ENCODE measurements at regions not wholly inside any gene's neighbourhood (a gene's known extent, or its start where the extent isn't known, plus 50 kb on each side); places are given as distances from the start of the nearest gene placed in this dataset.
"Not testable (repeated sequence)": the region's sequence is repeated elsewhere in the genome, so short reads cannot be mapped to it uniquely, and the experiment has no call there.

- no peak for DNase-seq
These were observed 1352.7 kb downstream of the CDH11 start for GRCh38 chr16:63769211-63769610.

DNA sequence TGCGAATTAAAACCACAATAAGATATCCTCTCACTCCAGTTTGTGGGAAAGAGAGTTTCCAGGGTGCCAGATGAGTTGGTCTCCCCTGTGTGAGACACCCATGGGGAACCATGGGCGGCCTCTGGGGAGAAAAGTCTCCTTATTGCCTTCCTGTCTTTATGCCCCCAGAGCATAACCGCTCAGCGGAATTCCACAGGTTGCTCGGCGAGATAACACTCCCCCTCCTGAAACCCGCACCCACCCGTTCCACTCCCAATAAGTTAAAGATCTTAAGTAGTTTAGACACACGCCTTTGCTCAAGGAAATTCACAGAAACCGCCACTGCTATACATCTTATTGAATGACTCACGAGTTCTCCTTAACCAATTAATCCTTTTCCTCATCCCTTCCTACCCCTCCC is 1361.6 kb downstream of the CDH11 start:
- DNase-seq = not testable (repeated sequence)

- DNase-seq = no peak
These were observed 1369.5 kb downstream of the CDH11 start for GRCh38 chr16:63752347-63752746.

DNA sequence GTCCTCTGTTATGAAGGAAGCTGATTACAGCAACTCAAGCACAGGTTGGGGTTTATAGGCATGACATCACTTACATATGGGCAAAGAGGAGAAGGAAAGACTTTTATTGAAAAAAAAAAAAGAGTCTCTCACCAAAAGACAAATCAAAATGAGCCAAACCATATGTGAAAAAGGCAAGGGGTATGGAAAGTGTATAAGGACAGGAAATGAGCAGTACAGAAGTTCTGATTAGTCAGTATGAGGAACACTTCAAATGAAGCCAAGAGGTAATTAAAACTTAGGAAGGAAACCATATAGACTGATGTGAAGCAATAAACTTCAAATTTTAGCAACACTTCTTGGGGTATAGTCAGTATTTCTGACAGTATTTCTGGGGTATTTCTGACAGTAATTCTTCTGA is 1372.6 kb downstream of the CDH11 start:
- DNase-seq = no peak

DNA sequence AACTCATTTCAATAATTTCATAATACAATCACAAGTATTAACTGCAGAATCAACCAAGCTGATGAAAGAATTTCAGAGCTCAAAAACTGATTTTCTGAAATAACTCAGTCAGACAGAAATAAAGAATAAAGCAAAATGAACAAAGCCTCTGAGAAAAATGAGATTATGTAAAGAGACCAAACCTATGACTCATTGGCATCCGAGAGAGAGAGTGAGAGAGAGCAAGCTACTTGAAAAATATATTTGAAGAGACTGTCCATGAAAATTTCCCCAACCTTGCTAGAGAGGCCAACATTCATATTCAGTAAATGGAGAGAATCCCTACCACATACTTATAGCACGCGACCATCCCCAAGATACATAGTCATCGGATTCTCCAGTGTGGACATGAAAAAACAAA is 1376.4 kb downstream of the CDH11 start:
- no peak for DNase-seq

DNA sequence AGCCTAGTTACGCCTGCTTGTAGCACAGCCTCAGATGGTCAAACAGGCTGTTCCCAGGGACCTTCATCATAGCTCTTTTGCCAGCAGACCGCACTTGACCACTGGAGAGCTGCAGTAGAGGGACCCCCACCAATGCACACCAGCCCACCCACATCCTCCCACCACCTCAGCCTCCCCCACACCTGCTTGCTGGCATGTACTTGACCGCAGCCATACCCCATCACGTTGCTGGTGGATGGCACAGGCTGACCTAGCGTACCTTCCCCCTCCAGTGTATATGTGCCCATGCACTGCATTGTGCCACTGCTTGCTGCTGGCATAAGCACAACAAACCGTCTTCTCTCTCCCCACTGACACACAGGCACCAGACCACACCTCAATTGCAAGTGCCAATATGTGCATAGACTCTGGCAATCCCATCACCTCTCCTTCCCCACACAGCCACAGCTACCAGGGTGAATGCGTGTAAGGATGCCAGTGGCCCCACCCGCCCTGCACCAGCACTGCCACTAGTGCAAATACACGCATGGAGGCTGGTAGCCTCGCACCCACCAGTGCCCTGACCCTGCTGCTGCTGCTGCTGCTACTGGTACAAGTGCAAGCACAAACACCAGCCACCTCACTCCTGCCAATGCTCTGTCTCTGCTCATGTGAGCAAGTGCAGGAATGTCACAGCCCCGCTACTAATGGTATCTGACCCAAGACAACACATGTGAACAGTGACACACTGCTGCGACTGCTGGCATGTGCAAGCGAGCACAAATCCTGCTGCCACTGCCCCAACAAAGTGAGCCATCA is 1377.6 kb downstream of the CDH11 start:
- no peak for DNase-seq

DNA sequence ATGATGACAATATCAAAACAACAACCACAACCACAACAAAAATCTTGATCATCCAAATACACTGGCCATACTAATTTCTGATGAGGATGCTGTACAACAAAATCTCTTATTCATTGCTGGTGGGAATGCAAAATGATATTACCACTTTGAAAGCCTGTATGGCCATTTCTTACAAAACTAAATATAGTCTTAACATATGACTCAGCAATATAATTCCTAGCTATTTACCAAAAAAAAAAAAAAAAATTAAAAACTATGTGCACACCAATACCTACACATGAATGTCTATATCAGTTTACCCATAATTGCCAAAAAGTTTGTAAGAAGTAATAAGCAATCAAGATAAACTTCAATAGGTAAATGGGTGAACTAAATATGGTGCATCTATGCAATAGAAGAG is 1379.7 kb downstream of the CDH11 start:
- DNase-seq = no peak

- DNase-seq = no peak
These were observed 1384.2 kb downstream of the CDH11 start for GRCh38 chr16:63737633-63738032.

DNA sequence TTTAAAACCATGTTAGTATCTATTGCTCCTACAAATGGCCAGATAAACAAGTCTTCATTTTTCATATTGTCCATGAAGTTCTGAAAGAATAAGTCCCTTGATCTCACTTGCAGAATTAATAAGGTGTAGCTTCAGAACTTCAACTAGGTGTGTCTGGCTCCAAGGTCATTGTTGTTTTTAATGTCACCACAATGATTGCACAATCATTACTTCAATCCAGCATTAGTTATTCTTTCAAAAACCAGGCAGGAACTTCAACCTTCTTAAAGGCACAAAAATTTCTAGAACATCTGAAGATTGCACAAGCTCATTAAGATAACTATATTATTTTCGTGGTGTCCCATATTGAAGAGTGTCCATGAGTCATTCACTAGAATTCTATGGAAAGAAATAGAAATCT is 1386.4 kb downstream of the CDH11 start:
- no peak for DNase-seq

DNA sequence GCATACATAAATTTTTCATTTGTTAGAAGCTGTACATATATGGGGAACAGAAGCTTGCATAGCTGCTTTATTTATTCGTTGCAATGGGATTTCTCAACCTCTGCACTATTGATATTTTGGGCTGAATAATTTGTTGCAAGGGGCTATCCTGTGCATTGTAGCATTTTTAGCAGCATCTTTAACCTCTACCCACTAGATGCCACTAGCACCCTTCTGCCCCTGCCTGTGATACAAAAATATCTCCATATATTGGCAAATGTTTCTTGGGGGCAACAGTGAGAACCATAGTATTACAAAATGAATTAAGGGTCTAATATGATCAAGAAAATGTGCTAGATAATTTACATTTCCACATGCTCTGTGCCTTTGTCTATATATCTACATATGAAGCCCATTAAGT is 1401.0 kb downstream of the CDH11 start:
- no peak for DNase-seq

DNA sequence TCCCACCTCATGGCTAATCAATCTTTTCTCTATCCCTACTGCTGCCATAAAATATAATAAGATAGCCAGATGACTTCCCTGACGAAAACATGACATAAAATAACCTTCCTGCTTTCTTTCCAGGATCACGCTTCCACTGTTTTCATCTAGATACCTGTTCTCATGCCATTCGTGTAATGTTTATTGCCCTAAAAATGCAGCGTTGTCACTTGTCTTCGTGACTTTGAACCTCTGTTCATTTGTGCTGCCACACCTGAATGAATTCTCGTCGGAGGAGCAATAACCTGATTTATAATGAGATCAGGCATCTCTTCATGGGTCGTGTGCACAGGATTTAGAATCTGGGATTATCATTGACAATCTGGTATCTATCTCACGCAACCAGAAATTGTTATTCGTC is 1401.9 kb downstream of the CDH11 start:
- DNase-seq = no peak

- no peak for DNase-seq
These were observed 1404.1 kb downstream of the CDH11 start for GRCh38 chr16:63717806-63718205.

DNA sequence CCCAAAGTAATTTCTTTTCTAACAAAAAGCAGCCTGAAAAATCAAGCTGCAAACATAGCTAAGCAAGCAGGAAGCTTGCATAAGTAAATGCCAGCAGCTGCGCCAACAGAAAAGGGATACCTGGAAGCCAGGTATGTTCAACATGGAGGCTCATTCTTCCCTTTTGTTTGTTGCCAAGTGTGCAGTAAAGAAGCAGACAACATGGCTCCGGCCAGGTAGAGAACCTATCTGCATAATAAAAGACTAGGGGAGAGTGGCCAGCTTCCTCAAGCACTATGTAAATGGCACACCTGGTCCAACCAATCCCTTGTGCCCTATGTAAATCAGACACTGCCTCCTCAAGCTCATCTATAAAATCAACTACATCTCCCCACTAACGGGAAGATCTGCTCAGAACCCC is 1407.0 kb downstream of the CDH11 start:
- no peak for DNase-seq

DNA sequence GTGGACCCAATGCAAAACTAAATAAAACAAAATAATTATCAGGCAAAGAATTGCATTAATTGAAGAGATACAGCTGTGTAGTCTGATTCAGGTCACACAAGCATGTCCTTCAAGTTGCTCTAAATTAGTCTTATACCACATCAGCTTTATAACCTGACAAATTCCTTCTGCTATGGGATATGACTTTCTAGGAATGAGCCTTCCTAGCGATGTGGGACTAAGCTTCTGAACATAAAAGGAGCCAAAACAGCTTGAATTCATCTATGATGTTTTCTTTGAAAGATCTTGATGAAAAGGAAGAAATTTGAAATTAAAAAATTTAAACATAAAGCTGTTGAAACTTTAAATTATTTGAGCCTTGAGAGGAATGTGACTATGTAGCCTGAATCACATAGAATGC is 1409.1 kb downstream of the CDH11 start:
- DNase-seq = no peak

DNA sequence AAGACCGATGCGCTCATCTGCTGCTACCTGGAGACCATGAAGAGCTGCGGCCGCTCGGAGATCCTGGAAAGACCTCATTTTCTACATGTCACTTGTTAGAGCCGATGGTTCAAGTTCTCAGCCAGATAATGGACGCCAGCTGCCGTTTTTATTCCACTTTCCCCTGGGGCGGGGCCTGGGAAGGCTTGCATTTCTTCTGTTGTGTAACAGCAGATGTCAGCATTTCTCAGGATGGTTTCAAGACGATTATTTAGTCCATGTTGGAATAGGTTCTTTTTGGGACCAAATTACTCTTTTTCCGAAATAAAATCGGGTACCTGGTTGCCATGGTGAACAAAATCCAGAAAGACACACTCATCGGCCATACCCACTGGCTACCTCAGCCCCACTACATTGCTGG is 1418.3 kb downstream of the CDH11 start:
- no peak for DNase-seq

DNA sequence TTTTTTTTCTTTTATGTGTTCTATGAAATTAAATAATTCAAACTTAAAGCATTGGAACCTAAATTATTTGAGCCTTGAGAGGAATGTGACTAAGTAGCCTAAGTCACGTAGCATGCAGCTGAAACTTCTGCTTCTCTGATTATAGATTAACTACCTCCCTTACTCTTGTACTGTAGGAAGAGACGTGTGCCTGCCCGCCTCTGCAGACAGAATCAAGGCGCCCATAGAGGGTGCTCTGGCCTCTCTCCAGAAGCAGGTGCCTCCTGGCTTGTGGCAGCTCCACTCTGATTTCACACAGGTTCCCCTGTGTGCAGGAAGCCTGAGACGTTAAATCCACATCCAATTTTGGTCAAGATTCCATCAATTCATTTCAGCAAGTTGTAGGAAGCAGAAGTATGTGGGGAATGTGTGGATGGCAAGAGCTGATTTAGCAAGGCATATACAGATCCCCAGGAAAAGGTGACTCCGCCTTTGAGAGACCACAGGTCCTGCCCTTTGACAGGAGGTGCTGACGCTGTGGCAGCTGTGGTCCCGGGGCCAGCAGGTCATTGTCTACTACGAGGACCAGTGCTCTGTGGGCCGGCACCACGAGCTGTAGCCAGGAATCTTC is 1418.8 kb downstream of the CDH11 start:
- DNase-seq = no peak

DNA sequence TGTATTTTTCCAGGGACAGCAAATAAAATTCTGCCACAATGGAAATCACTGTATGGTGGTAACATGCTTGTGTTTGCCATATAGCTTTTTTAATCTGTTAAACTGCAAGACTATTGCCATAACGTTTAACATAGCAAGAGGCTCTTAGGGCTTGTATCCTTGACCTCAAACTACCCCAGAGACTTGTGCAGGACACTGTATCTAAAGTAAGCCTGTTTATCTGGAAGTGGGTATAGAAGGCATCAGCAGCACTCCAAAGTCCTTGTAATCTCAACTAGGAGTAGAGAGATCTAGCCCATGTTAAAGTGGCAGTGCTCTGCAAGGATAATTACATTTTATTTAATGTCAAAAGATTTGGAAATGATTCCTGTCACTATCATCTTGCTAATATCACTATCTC is 1424.1 kb downstream of the CDH11 start:
- DNase-seq = no peak

- DNase-seq = no peak
These were observed 1426.5 kb downstream of the CDH11 start for GRCh38 chr16:63695347-63695746.

- DNase-seq = no peak
These were observed 1430.9 kb downstream of the CDH11 start for GRCh38 chr16:63690961-63691360.

DNA sequence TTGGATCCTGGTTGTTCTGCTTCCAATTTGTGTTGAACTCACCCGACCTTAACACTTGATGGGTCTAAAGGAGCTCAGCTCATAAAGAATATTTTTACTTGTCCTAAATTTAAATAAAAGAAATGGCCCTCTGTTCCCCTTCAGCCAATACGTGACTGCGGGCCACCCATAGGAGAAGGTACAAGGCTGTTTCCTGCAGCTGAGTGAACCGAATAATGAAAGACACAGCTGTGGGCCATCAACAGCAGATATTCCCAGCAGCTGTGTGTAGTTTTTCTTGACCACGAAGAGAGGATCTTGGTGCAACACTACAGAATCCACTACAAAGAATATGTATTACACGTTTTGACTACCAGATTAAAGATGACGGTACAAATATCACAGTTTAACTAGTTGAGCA is 1431.6 kb downstream of the CDH11 start:
- no peak for DNase-seq

GRCh38 chr16:63689068-63689467 is 1432.8 kb downstream of the CDH11 start:
- no peak for DNase-seq

GRCh38 chr16:63684149-63685101 is 1437.4 kb downstream of the CDH11 start:
- no peak for DNase-seq

DNA sequence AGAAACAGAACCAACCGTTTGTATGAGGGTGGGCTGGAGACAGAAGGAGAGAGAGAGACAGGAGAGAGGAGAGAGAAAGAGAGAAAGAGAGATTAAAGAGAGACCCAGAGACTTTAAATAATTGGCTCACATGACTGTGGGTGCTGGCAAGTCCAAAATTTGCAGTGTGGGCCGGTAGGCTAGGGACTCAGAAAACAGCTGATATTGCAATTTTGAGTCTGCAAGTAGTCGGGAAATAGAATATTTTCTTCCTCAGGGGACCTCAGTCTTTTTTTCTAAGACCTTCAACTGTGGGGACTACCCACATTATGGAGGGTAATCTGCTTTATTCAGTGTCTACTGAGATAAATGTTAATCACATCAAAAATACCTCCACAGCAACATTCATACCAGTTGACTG is 1439.0 kb downstream of the CDH11 start:
- no peak for DNase-seq

- DNase-seq = no peak
These were observed 1449.4 kb downstream of the CDH11 start for GRCh38 chr16:63672493-63672892.

All from NCI-H526 treated with DMSO at 0.1 percent for 48 hours (cell line).